KBM-7 (cell line): ENCODE measurements at regions not wholly inside any gene's neighbourhood (a gene's known extent, or its start where the extent isn't known, plus 50 kb on each side); places are given as distances from the start of the nearest gene placed in this dataset.
A peak's percentile ranks its signal among the peaks of the same experiment; 100 is the strongest.
"Not testable (repeated sequence)": the region's sequence is repeated elsewhere in the genome, so short reads cannot be mapped to it uniquely, and the experiment has no call there.

ENCODE experiments used
- DNase-seq: peaks from one replicate; pipeline ENCODE4 v3.0.0-alpha.2; 2015
- in situ Hi-C: fragments of 300-500 bp; cut with MboI; formaldehyde crosslinking; loops from 2 replicates; pipeline ENCODE4 v1.14.3; 2020; ENCODE audit warnings: low sequenced_read_pairs, low pct_unique_long_range_greater_than_20kb, mixed read lengths

DNA sequence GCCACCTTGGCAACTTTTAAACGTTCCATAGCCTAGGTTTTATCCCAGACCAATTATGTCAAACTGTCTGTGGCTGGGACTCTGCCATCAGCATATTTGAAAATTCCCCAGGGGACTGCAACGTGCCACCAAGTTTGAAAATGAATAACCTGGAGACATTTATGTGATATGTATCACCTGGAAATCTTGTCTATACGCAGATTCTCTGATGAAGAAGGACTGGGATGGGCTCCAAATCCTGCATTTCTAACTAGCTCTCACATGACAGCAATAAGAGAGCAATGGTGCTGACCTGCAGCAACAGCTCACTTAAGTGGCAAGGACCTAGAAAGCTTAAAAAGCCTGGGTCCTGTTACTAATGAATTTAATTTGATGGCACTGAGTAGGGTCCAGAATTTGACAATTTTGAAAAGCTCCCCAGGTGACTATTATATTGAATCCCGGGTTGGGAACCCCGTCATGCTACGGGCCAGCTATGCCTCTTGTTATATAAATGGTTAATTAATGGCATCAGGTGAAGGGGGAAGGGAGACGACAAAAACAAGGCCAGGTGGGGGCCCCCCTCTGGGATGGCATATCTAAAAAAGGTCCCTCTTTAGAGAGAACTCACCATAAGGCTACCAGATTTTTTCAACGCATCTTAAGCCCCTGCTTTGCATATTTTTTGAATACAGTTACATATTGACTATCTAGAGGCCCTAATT, 213.7 kb downstream of the ZIC5 start:
- in situ Hi-C loops, result no loop called here

DNA sequence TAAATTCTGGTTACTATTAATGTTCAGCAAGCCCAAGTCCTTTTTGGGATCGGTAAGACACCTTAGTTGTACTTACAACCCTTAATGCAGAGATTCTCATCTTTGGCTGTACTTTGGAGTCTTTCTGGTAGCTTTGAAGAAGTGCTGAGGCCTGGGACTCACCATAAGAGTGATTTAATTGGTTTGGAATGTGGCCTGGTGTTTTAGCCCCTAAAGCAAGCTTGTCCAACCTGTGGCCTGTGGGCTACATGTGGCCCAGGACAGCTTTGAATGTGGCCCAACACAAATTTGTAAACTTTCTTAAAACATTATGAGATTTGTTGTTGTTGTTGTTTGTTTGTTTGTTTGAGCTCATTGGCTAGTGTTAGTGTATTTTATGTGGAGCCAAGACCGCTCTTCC, 215.3 kb downstream of the ZIC5 start:
- no peak for DNase-seq
- in situ Hi-C loops, result no loop called here

More for the DNA sequence above, 213.7 kb downstream of the ZIC5 start:
- DNase-seq, result no peak

DNA sequence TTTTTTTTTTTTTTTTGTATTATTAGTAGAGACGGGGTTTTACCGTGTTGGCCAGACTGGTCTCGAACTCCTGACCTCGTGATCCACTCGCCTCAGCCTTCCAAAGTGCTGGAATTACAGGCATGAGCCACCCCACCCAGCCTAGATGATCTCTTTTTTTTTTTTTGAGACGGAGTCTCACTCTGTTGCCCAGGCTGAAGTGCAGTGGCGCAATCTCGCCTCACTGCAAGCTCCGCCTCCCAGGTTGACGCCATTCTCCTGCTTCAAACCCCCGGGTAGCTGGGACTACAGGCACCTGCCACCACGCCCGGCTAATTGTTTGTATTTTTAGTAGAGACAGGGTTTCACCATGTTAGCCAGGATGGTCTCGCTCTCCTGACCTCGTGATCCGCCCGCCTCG, 216.8 kb downstream of the ZIC5 start:
- DNase-seq, in situ Hi-C loops: not testable (repeated sequence)

DNA sequence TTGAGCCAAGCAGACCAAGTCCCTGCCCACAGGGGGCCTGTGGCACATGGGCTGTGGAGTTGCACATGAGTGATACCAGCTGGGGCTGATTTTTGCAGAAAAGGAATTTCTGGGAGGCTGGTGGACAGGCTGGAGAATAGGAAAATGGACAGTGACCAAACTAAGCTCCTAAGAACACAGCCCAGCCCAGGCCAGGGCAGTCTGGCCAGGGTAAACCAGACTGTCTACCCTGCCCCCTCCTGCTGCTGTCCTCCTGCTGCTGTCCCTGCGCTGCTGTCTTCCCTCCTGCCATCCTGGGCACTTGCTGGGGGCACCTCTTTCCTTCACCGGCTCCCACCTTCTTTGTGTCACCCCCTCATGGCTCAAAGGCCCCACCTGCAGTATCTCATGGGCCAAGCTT, 219.2 kb downstream of the ZIC5 start:
- in situ Hi-C loops, result no loop called here
- DNase-seq, result no peak

DNA sequence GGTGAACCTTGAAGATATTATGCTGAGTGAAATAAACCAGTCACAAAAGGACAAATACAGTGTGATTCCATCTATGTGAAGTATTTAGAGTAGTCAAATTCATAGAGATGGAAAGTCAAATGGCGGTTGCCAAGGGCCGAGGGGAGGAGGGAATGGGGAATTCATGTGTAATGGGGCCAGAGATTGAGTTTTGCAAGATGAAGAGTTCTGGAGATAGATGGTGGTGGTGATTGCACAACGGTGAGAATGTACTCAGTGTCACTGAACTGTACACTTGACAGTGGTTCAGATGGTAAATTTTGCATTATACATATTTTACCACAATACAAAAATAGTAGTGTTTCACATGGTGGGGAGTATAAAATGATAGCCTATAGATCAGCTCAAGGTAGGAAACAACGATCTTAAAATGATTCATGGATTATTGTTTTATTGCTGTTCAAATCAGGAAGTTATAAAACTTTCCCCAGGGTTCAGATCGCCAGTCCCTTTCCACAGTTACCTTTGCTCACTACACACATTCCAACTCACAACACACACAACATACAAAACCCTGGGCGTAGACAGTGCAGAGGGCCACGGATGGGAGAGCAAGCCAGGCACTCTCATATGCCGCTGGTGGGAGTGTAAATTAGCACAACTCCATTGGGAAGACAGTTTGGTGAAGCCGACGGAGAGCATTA, 219.9 kb downstream of the ZIC5 start:
- in situ Hi-C loops, result no loop called here
- no peak for DNase-seq

DNA sequence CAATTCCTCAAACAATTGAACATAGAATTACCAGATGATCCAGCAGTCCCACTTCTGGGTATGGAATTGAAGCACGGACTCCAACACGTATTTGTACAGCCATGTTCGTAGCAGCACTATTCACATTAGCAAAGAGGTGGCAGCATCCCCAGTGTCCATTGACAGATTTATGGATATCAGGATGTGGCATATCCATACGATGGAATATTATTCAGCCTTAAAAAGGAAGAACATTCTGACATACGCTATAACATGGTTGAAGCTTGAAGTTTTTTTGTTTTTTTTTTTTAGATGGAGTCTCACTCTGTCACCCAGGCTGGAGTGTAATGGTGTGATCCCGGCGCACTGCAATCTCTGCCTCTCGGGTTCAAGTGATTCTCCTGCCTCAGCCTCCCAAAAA, 220.6 kb downstream of the ZIC5 start:
- in situ Hi-C loops, result no loop called here
- DNase-seq, result no peak

DNA sequence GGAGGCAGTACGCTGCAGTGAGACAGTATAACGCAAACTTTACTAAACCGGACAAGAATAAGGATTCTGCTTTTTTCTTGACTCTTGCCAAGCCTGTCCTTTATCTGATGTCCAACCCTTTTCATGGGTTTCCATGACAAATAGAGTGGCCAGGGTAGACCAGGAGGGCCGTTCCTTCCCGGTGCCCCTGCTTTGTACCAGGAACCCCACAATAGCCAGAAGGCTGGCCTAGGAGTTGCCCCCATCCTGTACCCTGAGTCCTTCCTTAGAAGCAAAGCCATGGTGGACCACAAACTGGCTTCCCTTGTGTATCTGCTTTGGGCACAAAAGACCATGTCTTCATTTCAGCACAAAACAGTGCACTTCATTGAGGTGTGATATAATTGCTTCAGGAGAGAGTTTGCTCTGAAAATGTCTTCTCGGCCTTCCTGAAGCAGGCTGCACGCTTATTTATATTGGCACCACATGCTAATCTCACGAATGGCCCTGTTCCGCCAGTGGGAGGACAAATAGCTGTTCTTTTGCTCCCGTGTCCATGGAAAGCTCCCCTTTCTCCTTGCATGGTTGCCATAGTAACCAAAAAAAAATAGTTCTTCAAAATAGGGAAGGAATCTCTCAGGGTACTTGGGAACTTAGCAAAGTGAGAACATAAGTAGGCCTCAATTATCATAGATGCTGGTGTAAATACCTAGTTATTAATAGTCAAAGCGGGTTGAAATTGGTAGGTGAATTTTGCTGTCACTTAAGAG, 222.1 kb downstream of the ZIC5 start:
- in situ Hi-C loops, result no loop called here

DNA sequence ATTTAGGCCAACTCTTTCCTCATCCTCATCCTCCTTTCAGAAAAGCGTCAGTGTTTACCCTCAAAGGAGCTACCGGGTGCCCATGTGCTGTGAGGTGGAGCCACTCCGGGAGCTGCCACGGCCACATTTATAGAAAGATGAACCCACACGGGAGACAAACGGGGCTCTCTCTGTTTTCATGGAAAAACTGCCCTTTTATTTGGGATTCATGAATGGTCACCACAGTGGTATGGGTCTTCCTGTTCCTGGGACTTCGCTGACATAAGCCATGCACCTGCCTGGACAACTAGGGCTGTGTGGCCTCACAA, 224.2 kb downstream of the ZIC5 start:
- DNase-seq, result no peak
- in situ Hi-C loops, result no loop called here

More for the DNA sequence above, 222.1 kb downstream of the ZIC5 start:
- no peak for DNase-seq

DNA sequence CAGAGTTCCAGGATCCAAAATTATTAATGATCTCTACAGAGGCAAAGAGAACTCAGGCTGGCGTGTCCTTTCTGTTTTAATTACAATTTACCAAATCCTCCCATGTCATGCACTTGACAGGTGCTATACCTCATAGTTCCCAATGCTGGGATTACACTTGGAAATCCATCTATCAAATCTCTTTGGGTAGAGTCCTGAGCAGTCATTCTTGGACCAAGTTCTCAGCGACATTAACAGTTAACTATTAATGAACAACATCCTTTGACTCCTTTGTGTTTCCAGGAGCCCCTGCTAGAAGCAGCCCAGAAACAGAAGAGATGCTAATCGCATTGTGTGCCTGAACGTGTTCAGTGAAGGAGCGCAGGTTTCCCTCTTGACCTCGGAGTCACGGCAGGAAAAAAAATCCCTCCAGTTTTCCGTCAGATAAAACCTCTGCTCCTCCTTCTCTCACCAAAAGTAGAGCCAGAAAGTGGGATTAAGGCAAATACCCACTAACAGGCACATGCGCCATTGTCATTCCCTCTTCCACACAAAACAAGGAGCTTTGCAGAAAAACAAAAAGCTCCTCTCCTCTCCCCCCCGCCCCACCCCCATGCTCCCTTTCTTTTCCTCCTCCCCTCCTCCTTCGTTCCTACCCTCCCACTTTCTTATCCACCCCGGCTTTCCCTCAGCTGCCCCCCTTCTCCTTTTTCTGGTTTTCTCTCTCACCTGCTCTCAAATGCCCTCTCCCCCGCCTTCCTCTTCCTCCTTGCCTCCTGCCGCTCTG, 224.7 kb downstream of the ZIC5 start:
- in situ Hi-C loops, result no loop called here
- no peak for DNase-seq

DNA sequence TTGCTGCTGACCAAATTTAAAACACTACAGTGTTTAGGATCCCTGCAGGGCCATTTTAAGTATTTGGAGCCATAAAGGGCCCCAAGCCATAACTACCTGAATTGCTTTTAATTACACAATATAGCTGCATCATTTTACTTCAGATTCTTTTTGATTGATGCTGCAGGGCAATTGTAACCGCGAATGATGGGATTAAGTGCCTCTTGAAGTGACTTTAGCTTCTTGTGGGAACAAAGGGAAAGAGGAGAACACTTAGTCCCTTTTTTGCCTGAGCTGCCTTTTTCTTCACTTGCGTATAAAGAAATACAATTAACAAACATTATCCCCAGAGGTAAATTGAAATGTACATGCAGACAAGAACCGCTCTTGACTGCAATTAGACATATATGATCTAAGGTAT, 228.5 kb downstream of the ZIC5 start:
- DNase-seq, result no peak

DNA sequence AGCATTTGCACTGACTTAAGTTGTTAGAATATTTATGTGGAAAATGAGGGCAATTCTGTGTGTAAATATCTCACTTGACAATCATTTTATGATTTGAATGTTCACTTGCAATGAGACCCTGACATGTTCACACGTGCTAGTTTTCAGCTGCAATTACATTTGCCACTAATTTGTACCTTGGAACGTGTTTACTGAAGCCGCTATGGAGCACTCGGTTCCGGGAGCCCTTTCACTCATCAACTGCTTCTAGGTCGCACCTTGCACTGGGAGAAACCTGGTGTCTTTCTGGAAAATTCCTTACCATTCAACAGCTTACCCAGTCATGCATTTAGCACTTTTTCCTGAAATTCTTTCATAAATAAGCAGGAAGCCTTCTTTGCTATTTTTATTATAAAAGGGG, 229.6 kb downstream of the ZIC5 start:
- DNase-seq, result no peak
- in situ Hi-C loops, result no loop called here

More for the DNA sequence above, 228.5 kb downstream of the ZIC5 start:
- in situ Hi-C loops, result no loop called here

DNA sequence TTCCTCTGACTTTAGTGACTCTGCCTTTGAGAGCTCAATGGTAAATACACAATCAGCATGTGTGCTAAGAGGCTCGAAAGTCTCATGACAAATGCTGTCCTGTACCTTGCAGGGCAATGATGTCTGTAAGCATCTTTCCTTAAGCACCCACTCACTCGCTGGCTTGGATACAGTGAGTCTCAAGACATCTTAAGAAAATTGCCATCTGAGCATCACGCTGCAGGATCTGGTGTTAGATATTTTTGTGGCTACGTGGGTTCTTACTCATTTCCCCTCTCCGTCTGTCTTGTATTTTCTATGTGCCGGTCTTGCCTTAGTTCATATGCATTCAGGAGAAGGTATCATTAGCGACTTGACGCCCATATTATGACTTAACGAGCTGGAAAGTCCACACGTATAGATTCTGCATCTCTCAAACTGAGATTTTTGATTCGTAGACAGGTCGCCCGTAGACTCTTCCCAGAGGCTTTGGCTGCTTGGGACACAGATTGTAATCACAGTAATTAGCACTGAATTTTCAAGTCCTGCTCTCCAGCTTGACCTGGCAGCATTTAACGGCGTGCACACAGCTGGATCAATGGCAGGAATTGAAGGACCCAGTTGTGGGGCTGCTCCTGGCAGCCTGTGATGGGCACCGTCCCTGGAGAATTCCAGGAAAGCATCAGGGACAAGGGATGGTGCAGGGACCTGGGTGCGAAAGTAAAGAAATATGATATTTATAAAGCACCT, 231.2 kb downstream of the ZIC5 start:
- DNase-seq, result no peak
- in situ Hi-C loops, result no loop called here

DNA sequence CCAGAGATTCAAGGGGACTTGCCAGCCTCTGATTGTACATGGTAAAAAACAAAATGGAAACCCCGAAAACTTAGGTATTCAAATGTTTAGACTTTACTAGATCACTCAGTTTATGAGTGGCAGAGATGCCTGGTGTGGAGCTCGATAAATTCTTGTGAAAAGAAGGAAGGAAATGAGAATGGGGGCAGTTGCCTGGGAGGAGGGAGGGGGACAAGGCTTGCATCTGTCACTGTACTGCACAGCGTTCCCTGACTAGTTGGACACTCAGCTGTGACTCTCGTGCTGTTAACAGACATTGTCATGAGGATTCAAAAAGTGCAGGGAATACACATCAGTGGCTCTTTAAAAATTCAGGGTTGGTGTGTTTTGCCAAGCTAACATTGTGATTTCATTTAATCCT, 232.9 kb downstream of the ZIC5 start:
- DNase-seq, result peak; percentile 73
- in situ Hi-C loops, result no loop called here

DNA sequence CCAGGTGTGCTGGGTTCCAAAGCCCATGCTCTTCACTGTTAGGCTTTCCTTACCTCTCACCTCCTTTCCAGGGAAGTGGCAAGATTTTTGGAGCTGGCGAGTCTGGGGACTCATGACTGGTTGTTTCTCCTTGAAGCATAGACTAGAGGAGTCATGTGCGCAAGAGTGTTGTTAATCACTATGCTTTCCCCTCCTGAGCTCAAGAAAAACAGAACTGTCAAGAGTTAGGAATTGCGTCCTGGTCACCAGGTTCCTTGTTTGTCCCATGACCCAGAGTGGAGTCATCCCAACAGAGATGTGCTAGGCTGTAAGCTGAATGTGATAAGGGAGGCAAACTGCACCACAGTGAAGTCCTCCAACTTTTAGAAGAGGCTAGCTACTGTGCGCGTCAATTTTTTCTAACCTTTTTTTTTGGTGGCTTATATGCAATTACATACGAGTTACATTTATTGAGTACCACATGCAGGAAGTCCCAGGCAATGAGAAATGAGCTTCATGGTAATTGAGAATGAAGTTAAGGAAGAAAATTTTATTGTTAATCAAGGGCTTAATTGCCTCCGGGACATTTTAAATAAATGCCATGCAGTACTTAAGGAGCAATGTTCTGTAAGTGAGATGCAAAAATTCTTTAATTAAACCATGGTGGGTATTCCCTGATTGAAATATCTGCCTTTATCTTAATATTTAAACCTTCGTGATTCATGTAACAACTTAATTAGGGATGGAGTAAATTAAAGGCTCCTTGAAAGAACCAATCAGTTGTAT, 233.9 kb downstream of the ZIC5 start:
- DNase-seq, result no peak
- in situ Hi-C loops, result no loop called here

DNA sequence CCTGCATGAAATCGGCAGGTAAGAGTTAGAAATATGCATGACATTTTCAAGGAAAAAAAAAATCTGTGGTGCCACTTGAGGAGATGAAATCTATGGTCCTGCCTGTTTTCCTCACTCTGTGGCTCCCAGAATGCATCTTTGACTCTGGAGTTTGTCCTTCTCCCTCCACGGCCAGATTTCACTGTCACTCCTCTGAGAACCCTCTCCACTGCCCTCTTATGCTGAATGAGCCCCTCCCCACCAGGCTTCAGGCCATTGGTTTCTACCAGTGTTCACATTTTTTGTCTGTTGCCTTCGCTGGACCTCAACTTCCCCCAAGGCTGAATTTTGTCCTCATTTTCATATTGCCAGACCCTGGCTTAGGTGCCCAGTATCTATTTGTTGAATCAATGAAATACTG, 235.0 kb downstream of the ZIC5 start:
- DNase-seq, result no peak
- in situ Hi-C loops, result no loop called here

DNA sequence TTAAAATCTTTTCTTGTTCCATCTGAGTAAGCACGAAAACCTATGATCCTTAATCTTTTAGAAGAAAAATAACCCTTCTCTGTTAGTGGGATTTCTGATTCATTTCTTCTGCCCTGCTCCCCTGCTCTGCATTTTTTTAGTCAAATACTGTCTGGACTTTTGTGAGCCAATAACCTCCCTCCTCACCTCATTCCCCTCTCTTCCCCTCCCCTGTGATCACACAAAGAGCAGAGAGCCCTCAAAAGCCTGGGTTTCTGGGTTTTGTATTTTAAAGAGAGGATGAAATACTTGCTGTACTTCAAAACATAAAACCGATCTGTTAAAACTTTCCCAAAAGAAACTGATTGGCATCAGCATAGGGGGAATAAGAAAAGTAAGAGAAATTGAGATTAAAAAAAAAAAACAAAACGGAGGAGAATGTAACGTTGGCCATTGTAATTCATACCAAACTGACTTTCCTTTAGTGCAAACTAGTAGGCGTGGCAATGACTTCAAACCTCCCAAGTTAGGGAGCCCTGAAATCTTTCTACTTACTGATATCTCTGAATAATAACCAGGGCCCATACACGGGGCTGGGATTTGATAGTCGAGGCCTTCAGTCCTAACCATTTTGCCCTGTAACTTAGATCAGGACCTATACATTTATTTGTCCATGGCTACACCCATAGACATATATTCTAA, 232.9 kb downstream of the TM9SF2 start:
- in situ Hi-C loops, result no loop called here
- no peak for DNase-seq

DNA sequence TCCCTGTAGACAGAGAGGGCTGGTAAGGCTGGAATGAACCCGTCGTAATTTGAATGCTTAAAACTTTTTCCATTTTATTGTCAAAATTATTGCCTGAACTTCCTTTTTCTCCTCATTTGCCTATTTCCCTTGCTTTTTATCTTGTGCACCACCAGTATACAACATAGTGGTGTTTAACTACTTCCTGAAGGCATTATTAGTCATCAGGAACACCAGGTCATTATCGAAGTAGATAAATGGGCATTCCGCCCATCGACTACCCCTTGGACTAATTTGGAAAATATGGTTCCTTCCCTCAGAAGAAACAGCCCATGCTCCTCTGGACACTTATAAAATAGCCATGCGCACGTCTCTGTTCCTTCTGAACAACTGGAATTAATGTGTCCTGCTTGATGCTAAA, 232.1 kb downstream of the TM9SF2 start:
- no peak for DNase-seq
- in situ Hi-C loops, result no loop called here

DNA sequence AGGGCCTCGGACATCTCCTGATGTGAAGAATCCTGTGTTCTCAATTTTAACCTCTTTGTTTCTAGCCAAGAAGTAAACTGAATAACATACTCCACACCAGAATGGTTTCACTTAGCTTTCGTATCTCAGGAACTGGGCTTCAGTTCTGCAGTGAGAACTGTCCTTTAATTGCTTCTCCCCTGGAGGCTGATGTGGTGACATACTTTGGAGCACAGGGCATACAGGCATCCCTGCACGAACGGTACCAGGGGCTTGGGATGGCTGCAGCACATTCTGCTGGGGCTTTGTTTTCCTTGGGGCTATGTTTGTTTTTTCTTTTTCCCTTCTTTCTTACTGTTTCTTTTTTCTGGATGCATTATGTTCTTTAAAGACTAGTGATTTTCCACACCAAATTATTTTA, 230.5 kb downstream of the TM9SF2 start:
- in situ Hi-C loops, result no loop called here

More for the DNA sequence above, 230.5 kb downstream of the TM9SF2 start:
- no peak for DNase-seq
